ENCODE measurements at regions not wholly inside any gene's neighbourhood (a gene's known extent, or its start where the extent isn't known, plus 50 kb on each side); places are given as distances from the start of the nearest gene placed in this dataset.

GRCh38 chr11:134762248-134763029, 350.4 kb upstream of the B3GAT1 start:
- TF ChIP-seq ATF3 (CRISPR knock-in tag; conservative IDR thresholded peaks at IDR 0.05), result no peak
- TF ChIP-seq, protein P1, sequence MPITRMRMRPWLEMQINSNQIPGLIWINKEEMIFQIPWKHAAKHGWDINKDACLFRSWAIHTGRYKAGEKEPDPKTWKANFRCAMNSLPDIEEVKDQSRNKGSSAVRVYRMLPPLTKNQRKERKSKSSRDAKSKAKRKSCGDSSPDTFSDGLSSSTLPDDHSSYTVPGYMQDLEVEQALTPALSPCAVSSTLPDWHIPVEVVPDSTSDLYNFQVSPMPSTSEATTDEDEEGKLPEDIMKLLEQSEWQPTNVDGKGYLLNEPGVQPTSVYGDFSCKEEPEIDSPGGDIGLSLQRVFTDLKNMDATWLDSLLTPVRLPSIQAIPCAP (CRISPR knock-in tag; IDR thresholded peaks at IDR 0.05), result no peak
- no peak for TF ChIP-seq TEAD4 (CRISPR knock-in tag; IDR thresholded peaks at IDR 0.05)
- TF ChIP-seq ATF2 (CRISPR knock-in tag; IDR thresholded peaks at IDR 0.05; ENCODE audit: borderline replicate concordance, low read depth), result no peak
- TF ChIP-seq, protein P2, sequence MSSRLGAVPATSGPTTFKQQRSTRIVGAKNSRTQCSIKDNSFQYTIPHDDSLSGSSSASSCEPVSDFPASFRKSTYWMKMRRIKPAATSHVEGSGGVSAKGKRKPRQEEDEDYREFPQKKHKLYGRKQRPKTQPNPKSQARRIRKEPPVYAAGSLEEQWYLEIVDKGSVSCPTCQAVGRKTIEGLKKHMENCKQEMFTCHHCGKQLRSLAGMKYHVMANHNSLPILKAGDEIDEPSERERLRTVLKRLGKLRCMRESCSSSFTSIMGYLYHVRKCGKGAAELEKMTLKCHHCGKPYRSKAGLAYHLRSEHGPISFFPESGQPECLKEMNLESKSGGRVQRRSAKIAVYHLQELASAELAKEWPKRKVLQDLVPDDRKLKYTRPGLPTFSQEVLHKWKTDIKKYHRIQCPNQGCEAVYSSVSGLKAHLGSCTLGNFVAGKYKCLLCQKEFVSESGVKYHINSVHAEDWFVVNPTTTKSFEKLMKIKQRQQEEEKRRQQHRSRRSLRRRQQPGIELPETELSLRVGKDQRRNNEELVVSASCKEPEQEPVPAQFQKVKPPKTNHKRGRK (CRISPR knock-in tag; IDR thresholded peaks at IDR 0.05; ENCODE audit: borderline replicate concordance), result no peak
- TF ChIP-seq, protein P3, sequence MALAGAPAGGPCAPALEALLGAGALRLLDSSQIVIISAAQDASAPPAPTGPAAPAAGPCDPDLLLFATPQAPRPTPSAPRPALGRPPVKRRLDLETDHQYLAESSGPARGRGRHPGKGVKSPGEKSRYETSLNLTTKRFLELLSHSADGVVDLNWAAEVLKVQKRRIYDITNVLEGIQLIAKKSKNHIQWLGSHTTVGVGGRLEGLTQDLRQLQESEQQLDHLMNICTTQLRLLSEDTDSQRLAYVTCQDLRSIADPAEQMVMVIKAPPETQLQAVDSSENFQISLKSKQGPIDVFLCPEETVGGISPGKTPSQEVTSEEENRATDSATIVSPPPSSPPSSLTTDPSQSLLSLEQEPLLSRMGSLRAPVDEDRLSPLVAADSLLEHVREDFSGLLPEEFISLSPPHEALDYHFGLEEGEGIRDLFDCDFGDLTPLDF (CRISPR knock-in tag; IDR thresholded peaks at IDR 0.05), result no peak
- no peak for TF ChIP-seq FOXK1 (CRISPR knock-in tag; IDR thresholded peaks at IDR 0.05)
- no peak for TF ChIP-seq FOXJ3 (CRISPR knock-in tag; IDR thresholded peaks at IDR 0.05; ENCODE audit: borderline replicate concordance)
- no peak for TF ChIP-seq MAX (CRISPR knock-in tag; IDR thresholded peaks at IDR 0.05)

Measured in WTC11 (cell line).